ENCODE measurements at regions not wholly inside any gene's neighbourhood (a gene's known extent, or its start where the extent isn't known, plus 50 kb on each side); places are given as distances from the start of the nearest gene placed in this dataset.

DNA sequence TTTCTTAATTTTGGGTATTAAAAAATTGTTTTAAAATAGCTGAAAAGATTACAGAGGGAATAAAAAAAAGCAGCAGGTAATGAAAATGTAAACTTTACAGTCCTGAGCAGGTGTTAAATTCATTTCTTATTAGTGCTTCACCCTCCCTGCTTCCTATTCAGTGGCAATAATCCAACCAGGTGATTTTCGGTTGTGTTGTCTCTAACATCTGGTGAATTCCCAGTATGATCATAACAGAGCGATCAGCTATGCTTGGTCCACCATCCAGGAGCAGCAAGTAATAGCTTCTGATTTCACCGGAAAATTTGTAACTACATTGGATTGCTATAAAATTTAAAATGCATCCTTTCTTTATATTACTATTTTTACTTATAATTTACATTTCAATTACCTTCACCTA lies 673.1 kb downstream of the SOCS6 start:
- Histone ChIP-seq H2BK5ac (ENCODE audit: low read depth, low read length, poor library complexity, severe bottlenecking) (no peak overlapping the region), H2AK5ac (ENCODE audit: low read length, severe bottlenecking) (no peak overlapping the region), H2BK15ac (ENCODE audit: low read depth, poor library complexity, severe bottlenecking) (no peak overlapping the region), H3K79me1 (replicated peaks; ENCODE audit: low read length, poor library complexity, severe bottlenecking) (no peaks in the 10 kb centered on the region), H3K18ac (ENCODE audit: low read depth in 1 of 2, low read length in 2 of 2) (no peak overlapping the region), H2BK12ac (ENCODE audit: low read length in 2 of 2) (no peak overlapping the region), H4K8ac (ENCODE audit: low read length) (no peak overlapping the region), H3K4ac (ENCODE audit: low read depth in 1 of 2, low read length in 2 of 2) (no peak overlapping the region), H3K27ac (ENCODE audit: low read length, poor library complexity, severe bottlenecking) (no peak overlapping the region), H3K9ac (ENCODE audit: low read length) (no peak overlapping the region), H3K4me1 (ENCODE audit: control insufficient read depth, insufficient read depth, low read depth, low read length) (no peaks in the 10 kb centered on the region), H3K9me3 (ENCODE audit: control insufficient read depth, low read length) (no peaks in the 10 kb centered on the region), H3K4me3 (ENCODE audit: insufficient read depth in 1 of 2, low read depth in 1 of 2, low read length in 2 of 2) (no peak overlapping the region), H2BK120ac (ENCODE audit: low read depth, low read length) (no peak overlapping the region), H4K91ac (ENCODE audit: low read length) (no peak overlapping the region), H3K4me2 (ENCODE audit: low read length, poor library complexity, severe bottlenecking) (no peak overlapping the region), H3K23ac (ENCODE audit: low read length in 2 of 2) (no peak overlapping the region), H3K36me3 (ENCODE audit: control insufficient read depth in 1 of 2, insufficient read depth in 2 of 2, low read depth in 1 of 2, low read length in 2 of 2) (no peaks in the 10 kb centered on the region), H3K14ac (ENCODE audit: low read length in 2 of 2) (no peak overlapping the region), H2AFZ (ENCODE audit: low read depth, low read length) (no peak overlapping the region), H3K27me3 (ENCODE audit: control insufficient read depth in 1 of 2, insufficient read depth in 1 of 2, low read length in 2 of 2) (no peaks in the 10 kb centered on the region)
- 70% methylated on average over 2 of the region's 3 CpGs for WGBS
- DNase-seq: no peak

DNA sequence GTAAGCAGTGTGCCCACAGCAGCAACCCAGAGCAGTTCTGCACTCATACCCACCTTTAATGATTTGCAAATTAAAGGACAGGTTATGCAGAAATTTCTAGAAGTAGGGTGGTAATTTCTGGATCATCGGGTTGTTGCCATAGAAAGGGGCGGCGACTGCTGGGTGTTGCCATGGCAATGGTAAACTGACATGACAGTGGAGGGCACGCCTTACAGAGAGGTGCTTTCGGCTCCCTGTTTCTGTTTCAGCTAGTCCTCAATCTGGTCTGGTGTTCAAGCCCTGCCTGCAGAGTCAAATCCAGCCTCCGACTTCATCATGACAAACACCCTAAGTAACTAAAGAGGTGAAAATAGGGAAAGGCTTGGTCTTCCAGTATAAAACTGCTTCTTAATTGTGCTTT lies 667.7 kb downstream of the SOCS6 start:
- Histone ChIP-seq H3K36me3 (ENCODE audit: control insufficient read depth in 1 of 2, insufficient read depth in 2 of 2, low read depth in 1 of 2, low read length in 2 of 2) (no peaks in the 10 kb centered on the region), H3K4ac (ENCODE audit: low read depth in 1 of 2, low read length in 2 of 2) (no peak overlapping the region), H3K27me3 (ENCODE audit: control insufficient read depth in 1 of 2, insufficient read depth in 1 of 2, low read length in 2 of 2) (no peaks in the 10 kb centered on the region), H3K9me3 (ENCODE audit: control insufficient read depth, low read length) (no peaks in the 10 kb centered on the region), H3K27ac (ENCODE audit: low read length, poor library complexity, severe bottlenecking) (no peak overlapping the region), H2BK5ac (ENCODE audit: low read depth, low read length, poor library complexity, severe bottlenecking) (no peak overlapping the region), H3K18ac (ENCODE audit: low read depth in 1 of 2, low read length in 2 of 2) (no peak overlapping the region), H3K23ac (ENCODE audit: low read length in 2 of 2) (no peak overlapping the region), H3K9ac (ENCODE audit: low read length) (no peak overlapping the region), H2BK120ac (ENCODE audit: low read depth, low read length) (no peak overlapping the region), H2BK12ac (ENCODE audit: low read length in 2 of 2) (no peak overlapping the region), H3K4me1 (ENCODE audit: control insufficient read depth, insufficient read depth, low read depth, low read length) (no peaks in the 10 kb centered on the region), H3K79me1 (replicated peaks; ENCODE audit: low read length, poor library complexity, severe bottlenecking) (no peaks in the 10 kb centered on the region), H2BK15ac (ENCODE audit: low read depth, poor library complexity, severe bottlenecking) (no peak overlapping the region), H2AK5ac (ENCODE audit: low read length, severe bottlenecking) (no peak overlapping the region), H4K91ac (ENCODE audit: low read length) (no peak overlapping the region), H4K8ac (ENCODE audit: low read length) (no peak overlapping the region), H3K14ac (ENCODE audit: low read length in 2 of 2) (no peak overlapping the region), H3K4me2 (ENCODE audit: low read length, poor library complexity, severe bottlenecking) (no peak overlapping the region), H3K4me3 (ENCODE audit: insufficient read depth in 1 of 2, low read depth in 1 of 2, low read length in 2 of 2) (no peak overlapping the region), H2AFZ (ENCODE audit: low read depth, low read length) (no peak overlapping the region)
- WGBS: 75% methylated on average over 5 of the region's 6 CpGs
- no peak for DNase-seq

DNA sequence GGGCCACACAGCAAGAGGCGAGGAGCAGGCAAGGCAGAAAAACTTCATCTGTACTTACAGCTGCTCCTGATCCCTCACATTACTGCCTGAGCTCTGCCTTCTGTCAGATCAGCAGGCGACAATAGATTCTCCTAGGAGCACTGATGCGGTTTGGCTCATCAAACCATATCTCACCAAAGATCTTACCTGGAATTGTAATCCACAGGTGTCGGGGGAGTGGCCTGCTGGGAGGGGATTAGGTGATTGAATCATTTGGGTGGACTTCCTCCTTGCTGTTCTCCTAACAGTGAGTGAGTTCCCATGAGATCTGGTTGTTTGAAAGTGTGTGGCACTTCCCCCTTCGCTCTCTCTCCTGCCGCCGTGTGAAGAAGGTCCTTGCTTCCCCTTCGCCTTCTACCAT lies 647.3 kb downstream of the SOCS6 start:
- H2AFZ ChIP-seq (ENCODE audit: low read depth, low read length): no peak overlapping the region
- no peaks in the 10 kb centered on the region for H3K36me3 ChIP-seq (ENCODE audit: control insufficient read depth in 1 of 2, insufficient read depth in 2 of 2, low read depth in 1 of 2, low read length in 2 of 2)
- H3K4me3 ChIP-seq (ENCODE audit: insufficient read depth in 1 of 2, low read depth in 1 of 2, low read length in 2 of 2): no peak overlapping the region
- H3K79me1 ChIP-seq (replicated peaks; ENCODE audit: low read length, poor library complexity, severe bottlenecking): no peaks in the 10 kb centered on the region
- DNase-seq: no peak
- no peak overlapping the region for H3K4ac ChIP-seq (ENCODE audit: low read depth in 1 of 2, low read length in 2 of 2)
- H4K8ac ChIP-seq (ENCODE audit: low read length): no peak overlapping the region
- H3K23ac ChIP-seq (ENCODE audit: low read length in 2 of 2): no peak overlapping the region
- H3K4me1 ChIP-seq (ENCODE audit: control insufficient read depth, insufficient read depth, low read depth, low read length): no peaks in the 10 kb centered on the region
- H2BK5ac ChIP-seq (ENCODE audit: low read depth, low read length, poor library complexity, severe bottlenecking): no peak overlapping the region
- no peak overlapping the region for H2BK12ac ChIP-seq (ENCODE audit: low read length in 2 of 2)
- H3K27me3 ChIP-seq (ENCODE audit: control insufficient read depth in 1 of 2, insufficient read depth in 1 of 2, low read length in 2 of 2): no peaks in the 10 kb centered on the region
- WGBS: 66% methylated on average over 7 of the region's 8 CpGs
- H3K9ac ChIP-seq (ENCODE audit: low read length): no peak overlapping the region
- no peak overlapping the region for H3K14ac ChIP-seq (ENCODE audit: low read length in 2 of 2)
- H4K91ac ChIP-seq (ENCODE audit: low read length): no peak overlapping the region
- no peaks in the 10 kb centered on the region for H3K9me3 ChIP-seq (ENCODE audit: control insufficient read depth, low read length)
- H3K18ac ChIP-seq (ENCODE audit: low read depth in 1 of 2, low read length in 2 of 2): no peak overlapping the region
- no peak overlapping the region for H3K27ac ChIP-seq (ENCODE audit: low read length, poor library complexity, severe bottlenecking)
- H3K4me2 ChIP-seq (ENCODE audit: low read length, poor library complexity, severe bottlenecking): no peak overlapping the region
- no peak overlapping the region for H2BK15ac ChIP-seq (ENCODE audit: low read depth, poor library complexity, severe bottlenecking)
- H2BK120ac ChIP-seq (ENCODE audit: low read depth, low read length): no peak overlapping the region
- no peak overlapping the region for H2AK5ac ChIP-seq (ENCODE audit: low read length, severe bottlenecking)

DNA sequence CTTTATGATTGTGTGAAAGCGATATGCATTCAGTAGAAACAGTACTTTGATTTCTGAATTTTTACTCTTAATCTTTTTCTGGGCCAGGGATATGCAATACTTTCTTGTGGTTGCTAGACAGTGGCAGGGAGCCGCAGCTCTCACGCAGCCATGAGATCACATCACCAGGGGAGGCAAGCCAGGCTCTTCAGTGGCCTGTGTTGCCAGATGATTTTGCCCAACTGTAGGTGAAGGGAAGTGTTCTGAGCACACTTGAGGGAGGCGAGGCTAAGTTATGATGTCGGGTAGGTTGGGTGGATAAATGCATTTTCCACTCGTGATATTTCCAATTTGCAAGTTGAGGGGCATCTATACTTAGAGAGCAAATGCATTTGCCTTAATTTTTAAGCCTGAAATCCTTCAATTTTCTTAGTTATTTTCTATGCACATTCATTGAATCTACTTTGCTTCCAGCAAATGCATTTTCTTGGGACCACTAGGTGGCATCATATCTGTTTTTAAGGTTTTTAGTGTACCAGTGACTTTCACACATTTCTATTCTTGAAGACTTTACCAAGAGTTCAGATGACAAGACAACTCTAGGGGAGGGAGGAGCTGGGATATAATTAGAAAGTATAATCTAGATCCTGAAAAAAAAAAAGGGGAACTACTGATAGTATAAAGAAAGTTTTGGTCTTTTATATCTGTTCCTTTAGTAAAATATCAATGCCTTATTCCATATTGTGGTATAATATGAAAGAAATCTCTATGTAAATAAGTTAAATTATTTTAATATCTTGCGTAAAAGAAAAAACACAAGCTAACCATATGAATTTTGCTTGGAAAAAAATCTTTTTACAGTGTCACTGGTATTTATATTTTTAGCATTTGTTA lies 643.3 kb downstream of the SOCS6 start:
- Histone ChIP-seq H3K4me3 (ENCODE audit: insufficient read depth in 1 of 2, low read depth in 1 of 2, low read length in 2 of 2) (no peak overlapping the region), H3K14ac (ENCODE audit: low read length in 2 of 2) (no peak overlapping the region), H3K4ac (ENCODE audit: low read depth in 1 of 2, low read length in 2 of 2) (no peak overlapping the region), H3K36me3 (ENCODE audit: control insufficient read depth in 1 of 2, insufficient read depth in 2 of 2, low read depth in 1 of 2, low read length in 2 of 2) (no peaks in the 10 kb centered on the region), H3K79me1 (replicated peaks; ENCODE audit: low read length, poor library complexity, severe bottlenecking) (no peaks in the 10 kb centered on the region), H2AFZ (ENCODE audit: low read depth, low read length) (no peak overlapping the region), H4K91ac (ENCODE audit: low read length) (no peak overlapping the region), H3K9me3 (ENCODE audit: control insufficient read depth, low read length) (no peaks in the 10 kb centered on the region), H3K4me2 (ENCODE audit: low read length, poor library complexity, severe bottlenecking) (no peak overlapping the region), H2BK15ac (ENCODE audit: low read depth, poor library complexity, severe bottlenecking) (no peak overlapping the region), H4K8ac (ENCODE audit: low read length) (no peak overlapping the region), H3K9ac (ENCODE audit: low read length) (no peak overlapping the region), H2BK120ac (ENCODE audit: low read depth, low read length) (no peak overlapping the region), H3K4me1 (ENCODE audit: control insufficient read depth, insufficient read depth, low read depth, low read length) (no peaks in the 10 kb centered on the region), H2BK5ac (ENCODE audit: low read depth, low read length, poor library complexity, severe bottlenecking) (no peak overlapping the region), H2AK5ac (ENCODE audit: low read length, severe bottlenecking) (no peak overlapping the region), H3K27ac (ENCODE audit: low read length, poor library complexity, severe bottlenecking) (no peak overlapping the region), H3K18ac (ENCODE audit: low read depth in 1 of 2, low read length in 2 of 2) (no peak overlapping the region), H3K27me3 (ENCODE audit: control insufficient read depth in 1 of 2, insufficient read depth in 1 of 2, low read length in 2 of 2) (no peaks in the 10 kb centered on the region), H2BK12ac (ENCODE audit: low read length in 2 of 2) (no peak overlapping the region), H3K23ac (ENCODE audit: low read length in 2 of 2) (no peak overlapping the region)
- 62% methylated on average over 6 of the region's 7 CpGs for WGBS
- no peak for DNase-seq

Data from mesenchymal stem cell (in vitro differentiated cells and primary cell).